ENCODE measurements at regions not wholly inside any gene's neighbourhood (a gene's known extent, or its start where the extent isn't known, plus 50 kb on each side); places are given as distances from the start of the nearest gene placed in this dataset.
"Not testable (repeated sequence)": the region's sequence is repeated elsewhere in the genome, so short reads cannot be mapped to it uniquely, and the experiment has no call there.

- ChIA-PET CTCF (no interaction called here), POLR2A (ENCODE audit: low non-redundant PET) (no interaction called here)
- TF ChIP-seq CTCF (conservative IDR thresholded peaks at IDR 0.05; ENCODE audit: low read depth), result no peak
- H3K27ac ChIP-seq, result no peak overlapping the region
- DNase-seq (ENCODE audit: low spot score), result no peak
Measured at GRCh38 chr16:35148748-35149147, 1689.3 kb downstream of the TP53TG3F start.

- H3K27ac ChIP-seq, result no peak overlapping the region
- no peak for DNase-seq (ENCODE audit: low spot score)
- TF ChIP-seq CTCF (conservative IDR thresholded peaks at IDR 0.05; ENCODE audit: low read depth), result no peak
- ChIA-PET POLR2A (ENCODE audit: low non-redundant PET) (no interaction called here), CTCF (no interaction called here)
Measured at GRCh38 chr16:35149550-35149949, 1690.1 kb downstream of the TP53TG3F start.

GRCh38 chr16:35150805-35151312 is 1691.4 kb downstream of the TP53TG3F start:
- ChIA-PET CTCF (no interaction called here), POLR2A (ENCODE audit: low non-redundant PET) (no interaction called here)
- H3K27ac ChIP-seq, result no peak overlapping the region
- no peak for TF ChIP-seq CTCF (conservative IDR thresholded peaks at IDR 0.05; ENCODE audit: low read depth)
- no peak for DNase-seq (ENCODE audit: low spot score)

GRCh38 chr16:35152067-35152627 is 1692.7 kb downstream of the TP53TG3F start:
- no peak overlapping the region for H3K27ac ChIP-seq
- TF ChIP-seq CTCF (conservative IDR thresholded peaks at IDR 0.05; ENCODE audit: low read depth), result no peak
- ChIA-PET POLR2A (ENCODE audit: low non-redundant PET) (no interaction called here), CTCF (no interaction called here)
- no peak for DNase-seq (ENCODE audit: low spot score)

- no peak for TF ChIP-seq CTCF (conservative IDR thresholded peaks at IDR 0.05; ENCODE audit: low read depth)
- no peak for DNase-seq (ENCODE audit: low spot score)
- ChIA-PET POLR2A (ENCODE audit: low non-redundant PET) (no interaction called here), CTCF (no interaction called here)
- H3K27ac ChIP-seq, result no peak overlapping the region
Measured at GRCh38 chr16:35154627-35155026, 1695.2 kb downstream of the TP53TG3F start.

GRCh38 chr16:35157549-35157948 is 1698.1 kb downstream of the TP53TG3F start:
- H3K27ac ChIP-seq; POLR2A ChIA-PET (ENCODE audit: low non-redundant PET); DNase-seq (ENCODE audit: low spot score); CTCF ChIA-PET: not testable (repeated sequence)

- H3K27ac ChIP-seq; POLR2A ChIA-PET (ENCODE audit: low non-redundant PET); CTCF ChIA-PET; DNase-seq (ENCODE audit: low spot score): not testable (repeated sequence)
Measured at GRCh38 chr16:35169324-35169723, 1709.9 kb downstream of the TP53TG3F start.

- CTCF ChIA-PET; DNase-seq (ENCODE audit: low spot score); POLR2A ChIA-PET (ENCODE audit: low non-redundant PET); H3K27ac ChIP-seq: not testable (repeated sequence)
Measured at GRCh38 chr16:35170061-35170460, 1710.6 kb downstream of the TP53TG3F start.

All from RWPE1 (cell line).